ENCODE measurements at regions not wholly inside any gene's neighbourhood (a gene's known extent, or its start where the extent isn't known, plus 50 kb on each side); places are given as distances from the start of the nearest gene placed in this dataset.

GRCh38 chr11:112543390-112543789 lies 282.7 kb upstream of the PLET1 start:
- no peak for DNase-seq

- DNase-seq: no peak
Measured at GRCh38 chr11:112548641-112549040, 288.0 kb upstream of the PLET1 start.

GRCh38 chr11:112553205-112553731 lies 292.6 kb upstream of the PLET1 start:
- DNase-seq: no peak

- DNase-seq: no peak
Measured at GRCh38 chr11:112554586-112554985, 293.9 kb upstream of the PLET1 start.

- DNase-seq: peak; percentile 46
Measured at GRCh38 chr11:112555491-112556364, 295.1 kb upstream of the PLET1 start.

- DNase-seq: peak; percentile 53
Measured at GRCh38 chr11:112558691-112559090, 298.0 kb upstream of the PLET1 start.

- DNase-seq: no peak
Measured at GRCh38 chr11:112563808-112564207, 303.1 kb upstream of the PLET1 start.

- peak; percentile 18 for DNase-seq
Measured at GRCh38 chr11:112564228-112564955, 303.7 kb upstream of the PLET1 start.

- DNase-seq: no peak
Measured at GRCh38 chr11:112565551-112565950, 304.9 kb upstream of the PLET1 start.

GRCh38 chr11:112566124-112566523 lies 305.5 kb upstream of the PLET1 start:
- no peak for DNase-seq

- no peak for DNase-seq
Measured at GRCh38 chr11:112570333-112570732, 309.7 kb upstream of the PLET1 start.

- no peak for DNase-seq
Measured at GRCh38 chr11:112579282-112579681, 318.6 kb upstream of the PLET1 start.

GRCh38 chr11:112580864-112581263 lies 320.2 kb upstream of the PLET1 start:
- DNase-seq: no peak

- no peak for DNase-seq
Measured at GRCh38 chr11:112581747-112582146, 321.1 kb upstream of the PLET1 start.

- no peak for DNase-seq
Measured at GRCh38 chr11:112582366-112582765, 321.7 kb upstream of the PLET1 start.

- DNase-seq: no peak
Measured at GRCh38 chr11:112583261-112583893, 322.7 kb upstream of the PLET1 start.

GRCh38 chr11:112584672-112585071 lies 324.0 kb upstream of the PLET1 start:
- DNase-seq: no peak

- no peak for DNase-seq
Measured at GRCh38 chr11:112587664-112588063, 327.0 kb upstream of the PLET1 start.

GRCh38 chr11:112588252-112588694 lies 327.6 kb upstream of the PLET1 start:
- peak; percentile 74 for DNase-seq

- DNase-seq: no peak
Measured at GRCh38 chr11:112589155-112589554, 328.5 kb upstream of the PLET1 start.

- no peak for DNase-seq
Measured at GRCh38 chr11:112590764-112591163, 330.1 kb upstream of the PLET1 start.

- no peak for DNase-seq
Measured at GRCh38 chr11:112593440-112593839, 332.8 kb upstream of the PLET1 start.

- DNase-seq: no peak
Measured at GRCh38 chr11:112596324-112596723, 335.7 kb upstream of the PLET1 start.
